ENCODE measurements at regions not wholly inside any gene's neighbourhood (a gene's known extent, or its start where the extent isn't known, plus 50 kb on each side); places are given as distances from the start of the nearest gene placed in this dataset.

GRCh38 chr10:36942616-36943015, 182.8 kb upstream of the ANKRD30A start:
- H3K4me3 ChIP-seq = no peak overlapping the region
- 80 to 82% methylated on average over 8 of the region's 8 CpGs for WGBS, 2 donors
- no peak overlapping the region for H3K27ac ChIP-seq
- H3K36me3 ChIP-seq = no peaks in the 10 kb centered on the region
- H3K27me3 ChIP-seq = peaks cover 0 to 7% (median 0%) of the 10 kb centered on the region in 7 donors
- ATAC-seq = no peak
- DNase-seq = no peak
- no peak for TF ChIP-seq CTCF (IDR thresholded peaks at IDR 0.05)
- intact Hi-C loops (cut with DNase I) = no loop called here
- H3K9me3 ChIP-seq = peaks cover 0 to 13% (median 0%) of the 10 kb centered on the region in 11 donors
- H3K4me1 ChIP-seq = no peaks in the 10 kb centered on the region

- Histone ChIP-seq H3K9me3 (peaks cover 0 to 8% (median 0%) of the 10 kb centered on the region in 11 donors), H3K27ac (no peak overlapping the region), H3K4me1 (no peaks in the 10 kb centered on the region), H3K27me3 (no peaks in the 10 kb centered on the region), H3K36me3 (no peaks in the 10 kb centered on the region), H3K4me3 (no peak overlapping the region)
- 92 to 94% methylated on average over 2 of the region's 2 CpGs for WGBS, 2 donors
- ATAC-seq (no peak), DNase-seq (no peak)
- intact Hi-C loops (cut with DNase I) = loop anchor here in 4 of 10 donors (10.0 kb wide), 1 partner anchor 852 kb away; no protein-coding TSS in a partner anchor
- TF ChIP-seq CTCF (IDR thresholded peaks at IDR 0.05) = no peak
Observed at GRCh38 chr10:36903040-36903439, 222.4 kb upstream of the ANKRD30A start.

GRCh38 chr10:36899652-36900051, 225.7 kb upstream of the ANKRD30A start:
- Histone ChIP-seq H3K36me3 (no peaks in the 10 kb centered on the region), H3K4me1 (no peaks in the 10 kb centered on the region), H3K9me3 (peaks cover 0 to 12% (median 0%) of the 10 kb centered on the region in 11 donors), H3K4me3 (no peak overlapping the region), H3K27me3 (no peaks in the 10 kb centered on the region), H3K27ac (no peak overlapping the region)
- intact Hi-C loops (cut with DNase I) = loop anchor here in 4 of 10 donors (10.0 kb wide), 1 partner anchor 855 kb away; no protein-coding TSS in a partner anchor
- TF ChIP-seq CTCF (IDR thresholded peaks at IDR 0.05) = no peak
- ATAC-seq = no peak
- DNase-seq = no peak
- 75 to 85% methylated on average over 5 of the region's 5 CpGs for WGBS, 2 donors

GRCh38 chr10:36888925-36889573, 236.3 kb upstream of the ANKRD30A start:
- no peak overlapping the region for H3K4me3 ChIP-seq
- no peaks in the 10 kb centered on the region for H3K27me3 ChIP-seq
- no peak overlapping the region for H3K27ac ChIP-seq
- H3K4me1 ChIP-seq = peaks cover 0 to 4% (median 0%) of the 10 kb centered on the region in 9 donors
- no peak for DNase-seq
- ATAC-seq = no peak
- peak in 1 of 9 donors; percentile 15 for TF ChIP-seq CTCF (IDR thresholded peaks at IDR 0.05)
- peaks cover 0 to under 1% (median 0%) of the 10 kb centered on the region in 11 donors for H3K9me3 ChIP-seq
- no peaks in the 10 kb centered on the region for H3K36me3 ChIP-seq
- intact Hi-C loops (cut with DNase I) = loop anchor here in 3 of 10 donors (10.0 kb wide), 1 partner anchor 1254 kb away; no protein-coding TSS in a partner anchor
- WGBS, 2 donors = 45 to 56% methylated on average over 6 of the region's 6 CpGs

Measured in heart right ventricle (tissue), 16 donors.